GM12878 (cell line): ENCODE measurements at regions not wholly inside any gene's neighbourhood (a gene's known extent, or its start where the extent isn't known, plus 50 kb on each side); places are given as distances from the start of the nearest gene placed in this dataset.

Experiments
- ATAC-seq: fragments of 200-7000 bp; cut with Tn5 transposase; 3 replicates; pipeline ENCODE4 v1.9.1; 2020; ENCODE audit warnings: mild to moderate bottlenecking, moderate library complexity
- BruUV-seq: library from RNA; stranded (reverse); fragments of 400-500 nt; replicated peaks from 2 replicates; lab custom pipeline; 2021; lab: Mats Ljungman, UMichigan
- CTCF ChIA-PET: fragments of 300-600 bp; sonication (Branson Sonifier 250); formaldehyde crosslinking; extraction: SDS; loops from one replicate; lab custom pipeline; 2021; ENCODE audit warnings: inconsistent platforms; lab: Yijun Ruan, JAX
- POLR2A ChIA-PET: fragments of 350-600 bp; formaldehyde crosslinking; extraction: SDS; loops from one replicate; lab custom pipeline; 2021; ENCODE audit warnings: inconsistent platforms; lab: Charles Lee
- RAD21 ChIA-PET: fragments of 300-600 bp; sonication (Branson Sonifier 250); formaldehyde crosslinking; loops from one replicate; lab custom pipeline; 2023; ENCODE audit warnings: antibody characterized with exemption; ENCODE audit not compliant: unreplicated experiment; lab: Charles Lee
- SMC1A ChIA-PET: fragments of 300-600 bp; sonication (Branson Sonifier 250); formaldehyde crosslinking; loops from one replicate; lab custom pipeline; 2023; ENCODE audit not compliant: unreplicated experiment, uncharacterized antibody; lab: Charles Lee
- DNase-seq: peaks from one replicate; pipeline ENCODE4 v3.0.0-alpha.2; 2011; ENCODE audit warnings: low read depth, low spot score
- FAIRE-seq: peaks from 3 replicates; lab custom pipeline; 2011; peaks lifted over from hg19 to GRCh38; lab: Jason Lieb, UNC
- H2AFZ ChIP-seq: 2 replicates; pipeline ENCODE4 v1.6.0; 2011; ENCODE audit warnings: low read depth, low read length, control low read depth; ENCODE audit not compliant: control insufficient read depth
- H3K27ac ChIP-seq: 2 replicates; pipeline ENCODE4 v1.5.1; 2011; ENCODE audit warnings: control low read depth; ENCODE audit not compliant: control insufficient read depth, insufficient read depth
- H3K27me3 ChIP-seq, 2 experiments: replicated peaks in 1 of 2; 2 replicates each; pipeline versions ENCODE4 v1.6.0 to v1.6.1; 2011; ENCODE audit warnings: low read length in 1 of 2; ENCODE audit not compliant: control insufficient read depth in 2 of 2, insufficient read depth in 2 of 2
- H3K36me3 ChIP-seq, 2 experiments: 2 replicates each; pipeline ENCODE4 v1.5.1; 2011; ENCODE audit warnings: low read length in 1 of 2; ENCODE audit not compliant: control insufficient read depth in 2 of 2, insufficient read depth in 2 of 2
- H3K4me1 ChIP-seq: 2 replicates; pipeline ENCODE4 v1.6.1; 2011; ENCODE audit warnings: mild to moderate bottlenecking, low read length, moderate library complexity, mixed read lengths; ENCODE audit not compliant: control insufficient read depth, insufficient read depth
- H3K4me2 ChIP-seq: 2 replicates; pipeline ENCODE4 v1.6.0; 2011; ENCODE audit warnings: control low read depth; ENCODE audit not compliant: control insufficient read depth, insufficient read depth
- H3K4me3 ChIP-seq: fragments of 200-600 bp; sonication (generic); 2 replicates; pipeline ENCODE4 v1.5.1; 2016
- H3K79me2 ChIP-seq: 2 replicates; pipeline ENCODE4 v1.6.0; 2011; ENCODE audit warnings: low read length; ENCODE audit not compliant: control insufficient read depth, insufficient read depth
- H3K9ac ChIP-seq: 2 replicates; pipeline ENCODE4 v1.8.0; 2011; ENCODE audit warnings: low read length, control low read depth, mixed read lengths; ENCODE audit not compliant: control insufficient read depth, insufficient read depth
- H3K9me3 ChIP-seq: replicated peaks from 3 replicates; pipeline ENCODE4 v1.5.1; 2011; ENCODE audit warnings: mild to moderate bottlenecking, low read length; ENCODE audit not compliant: control insufficient read depth, insufficient read depth
- H4K20me1 ChIP-seq: 2 replicates; pipeline ENCODE4 v1.6.0; 2011; ENCODE audit not compliant: control insufficient read depth, insufficient read depth
- CHD2 ChIP-seq: IDR thresholded peaks from 2 replicates; pipeline ENCODE4 v1.6.1; 2011; ENCODE audit warnings: low read depth, low read length, improper control_type of control experiment, borderline replicate concordance
- CREB1 ChIP-seq: IDR thresholded peaks from 2 replicates; pipeline ENCODE4 v1.6.1; 2012; ENCODE audit warnings: low read depth, mild to moderate bottlenecking, inconsistent platforms
- FOXM1 ChIP-seq: IDR thresholded peaks from 2 replicates; pipeline ENCODE4 v1.6.1; 2012; ENCODE audit warnings: low read depth, mild to moderate bottlenecking, inconsistent platforms, low read length, moderate library complexity
- KDM1A ChIP-seq: fragments of 200-600 bp; sonication (generic); IDR thresholded peaks from 2 replicates; pipeline ENCODE4 v1.6.1; 2016; ENCODE audit warnings: borderline replicate concordance
- MYC ChIP-seq: IDR thresholded peaks from 2 replicates; pipeline ENCODE4 v1.6.1; 2011; ENCODE audit warnings: mild to moderate bottlenecking, low read length, moderate library complexity, inconsistent platforms; ENCODE audit not compliant: insufficient read depth, insufficient replicate concordance, insufficient read length, severe bottlenecking
- NBN ChIP-seq: fragments of 450-650 bp; IDR thresholded peaks from 2 replicates; pipeline ENCODE4 v1.6.1; 2016
- NFXL1 ChIP-seq: fragments of 450-650 bp; IDR thresholded peaks from 2 replicates; pipeline ENCODE4 v1.6.1; 2017; ENCODE audit warnings: antibody characterized with exemption, mild to moderate bottlenecking, borderline replicate concordance
- PAX5 ChIP-seq: IDR thresholded peaks from 2 replicates; pipeline ENCODE4 v1.6.1; 2011; ENCODE audit warnings: low read depth, low read length, borderline replicate concordance
- SMARCA5 ChIP-seq: fragments of 450-650 bp; IDR thresholded peaks from 2 replicates; pipeline ENCODE4 v1.6.1; 2017; ENCODE audit warnings: mild to moderate bottlenecking
- SRF ChIP-seq, 2 experiments: IDR thresholded peaks; 2 replicates each; pipeline ENCODE4 v1.6.1; 2011; ENCODE audit warnings: low read depth in 2 of 2, low read length in 2 of 2, mild to moderate bottlenecking in 1 of 2, moderate library complexity in 1 of 2
- ZNF217 ChIP-seq: fragments of 450-650 bp; IDR thresholded peaks from 2 replicates; pipeline ENCODE4 v1.6.1; 2017; ENCODE audit warnings: antibody characterized with exemption, mild to moderate bottlenecking
- ZZZ3 ChIP-seq: IDR thresholded peaks from 2 replicates; pipeline ENCODE4 v1.6.1; 2011; ENCODE audit warnings: low read depth; ENCODE audit not compliant: control insufficient read depth, insufficient read length
- in situ Hi-C: fragments of 300-500 bp; cut with MboI; formaldehyde crosslinking; loops from 9 replicates; pipeline ENCODE4 v1.14.3; 2018; ENCODE audit warnings: mixed read lengths
- intact Hi-C: fragments of 100-400 bp; cut with micrococcal nuclease; formaldehyde crosslinking; loops from one replicate; pipeline ENCODE4 v1.14.2; 2022; ENCODE audit not compliant: unreplicated experiment
- TF ChIP-seq, protein P1 (sequence below): fragments of 450-650 bp; IDR thresholded peaks from 2 replicates; pipeline ENCODE4 v1.6.1; 2016; ENCODE audit warnings: mild to moderate bottlenecking, moderate library complexity, borderline replicate concordance
- TF ChIP-seq, protein P2 (sequence below): IDR thresholded peaks from 2 replicates; pipeline ENCODE4 v1.6.1; 2011; ENCODE audit warnings: low read depth, low read length, improper control_type of control experiment, borderline replicate concordance
- TF ChIP-seq, protein P3 (sequence below): fragments of 450-650 bp; IDR thresholded peaks from 2 replicates; pipeline ENCODE4 v1.6.1; 2017; ENCODE audit warnings: mild to moderate bottlenecking

DNA sequence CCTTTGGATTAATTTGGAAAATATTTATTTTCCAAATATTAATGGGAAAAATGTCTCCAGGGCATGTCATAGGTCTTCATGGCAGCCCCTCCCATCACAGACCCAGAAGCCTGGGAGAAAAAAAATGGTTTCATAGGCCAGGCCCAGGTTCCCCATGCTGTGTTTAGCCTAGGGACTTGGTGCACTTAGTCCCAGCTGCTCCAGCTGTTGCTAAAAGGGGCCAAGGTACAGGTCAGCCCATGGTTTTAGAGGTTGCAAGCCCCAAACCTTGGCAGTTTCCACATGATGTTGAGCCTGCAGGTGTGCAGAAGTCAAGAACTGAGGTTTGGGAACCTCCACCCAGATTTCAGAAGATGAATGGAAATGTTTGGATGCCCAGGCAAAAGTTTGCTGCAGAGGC lies 309.6 kb downstream of the SOCS6 start:
- Histone ChIP-seq H3K4me3 (no peak overlapping the region), H4K20me1 (no peaks in the 10 kb centered on the region)
- no peak for TF ChIP-seq PAX5
- TF ChIP-seq ZZZ3, result no peak
- no peak for TF ChIP-seq KDM1A
- TF ChIP-seq CREB1, result no peak
- TF ChIP-seq NFXL1, result no peak
- TF ChIP-seq SMARCA5, result no peak
- no peak for TF ChIP-seq CHD2
- TF ChIP-seq, protein P1, sequence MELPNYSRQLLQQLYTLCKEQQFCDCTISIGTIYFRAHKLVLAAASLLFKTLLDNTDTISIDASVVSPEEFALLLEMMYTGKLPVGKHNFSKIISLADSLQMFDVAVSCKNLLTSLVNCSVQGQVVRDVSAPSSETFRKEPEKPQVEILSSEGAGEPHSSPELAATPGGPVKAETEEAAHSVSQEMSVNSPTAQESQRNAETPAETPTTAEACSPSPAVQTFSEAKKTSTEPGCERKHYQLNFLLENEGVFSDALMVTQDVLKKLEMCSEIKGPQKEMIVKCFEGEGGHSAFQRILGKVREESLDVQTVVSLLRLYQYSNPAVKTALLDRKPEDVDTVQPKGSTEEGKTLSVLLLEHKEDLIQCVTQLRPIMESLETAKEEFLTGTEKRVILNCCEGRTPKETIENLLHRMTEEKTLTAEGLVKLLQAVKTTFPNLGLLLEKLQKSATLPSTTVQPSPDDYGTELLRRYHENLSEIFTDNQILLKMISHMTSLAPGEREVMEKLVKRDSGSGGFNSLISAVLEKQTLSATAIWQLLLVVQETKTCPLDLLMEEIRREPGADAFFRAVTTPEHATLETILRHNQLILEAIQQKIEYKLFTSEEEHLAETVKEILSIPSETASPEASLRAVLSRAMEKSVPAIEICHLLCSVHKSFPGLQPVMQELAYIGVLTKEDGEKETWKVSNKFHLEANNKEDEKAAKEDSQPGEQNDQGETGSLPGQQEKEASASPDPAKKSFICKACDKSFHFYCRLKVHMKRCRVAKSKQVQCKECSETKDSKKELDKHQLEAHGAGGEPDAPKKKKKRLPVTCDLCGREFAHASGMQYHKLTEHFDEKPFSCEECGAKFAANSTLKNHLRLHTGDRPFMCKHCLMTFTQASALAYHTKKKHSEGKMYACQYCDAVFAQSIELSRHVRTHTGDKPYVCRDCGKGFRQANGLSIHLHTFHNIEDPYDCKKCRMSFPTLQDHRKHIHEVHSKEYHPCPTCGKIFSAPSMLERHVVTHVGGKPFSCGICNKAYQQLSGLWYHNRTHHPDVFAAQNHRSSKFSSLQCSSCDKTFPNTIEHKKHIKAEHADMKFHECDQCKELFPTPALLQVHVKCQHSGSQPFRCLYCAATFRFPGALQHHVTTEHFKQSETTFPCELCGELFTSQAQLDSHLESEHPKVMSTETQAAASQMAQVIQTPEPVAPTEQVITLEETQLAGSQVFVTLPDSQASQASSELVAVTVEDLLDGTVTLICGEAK, result no peak
- no peak for TF ChIP-seq MYC
- TF ChIP-seq, protein P2, sequence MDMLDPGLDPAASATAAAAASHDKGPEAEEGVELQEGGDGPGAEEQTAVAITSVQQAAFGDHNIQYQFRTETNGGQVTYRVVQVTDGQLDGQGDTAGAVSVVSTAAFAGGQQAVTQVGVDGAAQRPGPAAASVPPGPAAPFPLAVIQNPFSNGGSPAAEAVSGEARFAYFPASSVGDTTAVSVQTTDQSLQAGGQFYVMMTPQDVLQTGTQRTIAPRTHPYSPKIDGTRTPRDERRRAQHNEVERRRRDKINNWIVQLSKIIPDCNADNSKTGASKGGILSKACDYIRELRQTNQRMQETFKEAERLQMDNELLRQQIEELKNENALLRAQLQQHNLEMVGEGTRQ, result no peak
- TF ChIP-seq ZNF217, result no peak
- no peak for TF ChIP-seq SRF (IDR thresholded peaks at IDR 0.05; ENCODE audit: low read depth in 2 of 2, low read length in 2 of 2)
- no peak for TF ChIP-seq FOXM1
- TF ChIP-seq, protein P3, sequence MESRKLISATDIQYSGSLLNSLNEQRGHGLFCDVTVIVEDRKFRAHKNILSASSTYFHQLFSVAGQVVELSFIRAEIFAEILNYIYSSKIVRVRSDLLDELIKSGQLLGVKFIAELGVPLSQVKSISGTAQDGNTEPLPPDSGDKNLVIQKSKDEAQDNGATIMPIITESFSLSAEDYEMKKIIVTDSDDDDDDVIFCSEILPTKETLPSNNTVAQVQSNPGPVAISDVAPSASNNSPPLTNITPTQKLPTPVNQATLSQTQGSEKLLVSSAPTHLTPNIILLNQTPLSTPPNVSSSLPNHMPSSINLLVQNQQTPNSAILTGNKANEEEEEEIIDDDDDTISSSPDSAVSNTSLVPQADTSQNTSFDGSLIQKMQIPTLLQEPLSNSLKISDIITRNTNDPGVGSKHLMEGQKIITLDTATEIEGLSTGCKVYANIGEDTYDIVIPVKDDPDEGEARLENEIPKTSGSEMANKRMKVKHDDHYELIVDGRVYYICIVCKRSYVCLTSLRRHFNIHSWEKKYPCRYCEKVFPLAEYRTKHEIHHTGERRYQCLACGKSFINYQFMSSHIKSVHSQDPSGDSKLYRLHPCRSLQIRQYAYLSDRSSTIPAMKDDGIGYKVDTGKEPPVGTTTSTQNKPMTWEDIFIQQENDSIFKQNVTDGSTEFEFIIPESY, result no peak
- TF ChIP-seq NBN, result no peak
- TF ChIP-seq, all 136 proteins: peak for 0
- H3K4me1 ChIP-seq, result no peaks in the 10 kb centered on the region
- no peak overlapping the region for H3K4me2 ChIP-seq
- H3K27ac ChIP-seq, result no peak overlapping the region
- ATAC-seq, result no peak
- no peaks in the 10 kb centered on the region for H3K27me3 ChIP-seq
- no peaks in the 10 kb centered on the region for H3K9me3 ChIP-seq
- no peaks in the 10 kb centered on the region for H3K79me2 ChIP-seq
- no peak overlapping the region for H3K9ac ChIP-seq
- intact Hi-C loops, result loop anchor here (5.0 kb wide), 2 partner anchors 1184 to 1949 kb away; no protein-coding TSS in a partner anchor
- no peak for FAIRE-seq
- DNase-seq, result no peak
- RAD21 ChIA-PET, result no interaction called here
- CTCF ChIA-PET, result interaction anchor here (1.5 kb wide), 3 partner anchors 23 to 1960 kb away, joined by 3 to 4 read pairs (median 3); no protein-coding TSS in a partner anchor
- no peaks in the 10 kb centered on the region for H3K36me3 ChIP-seq
- POLR2A ChIA-PET, result no interaction called here
- in situ Hi-C loops, result no loop called here
- no TSS peak for BruUV-seq
- SMC1A ChIA-PET, result no interaction called here
- no peak overlapping the region for H2AFZ ChIP-seq
